ENCODE measurements at regions not wholly inside any gene's neighbourhood (a gene's known extent, or its start where the extent isn't known, plus 50 kb on each side); places are given as distances from the start of the nearest gene placed in this dataset.

- Histone ChIP-seq H3K27me3 (ENCODE audit: insufficient read depth) (no peaks in the 10 kb centered on the region), H3K9me2 (ENCODE audit: insufficient read depth) (0 out of 2 replicates have a peak, but pooled peaks cover 5% of the 10 kb centered on the region), H4K20me1 (replicated peaks; ENCODE audit: insufficient read depth) (no peaks in the 10 kb centered on the region), H3K4me1 (ENCODE audit: insufficient read depth) (peaks cover 57% of the 10 kb centered on the region), H3K36me3 (ENCODE audit: insufficient read depth) (no peaks in the 10 kb centered on the region), H3F3A (replicated peaks; ENCODE audit: low read depth) (no peaks in the 10 kb centered on the region), H3K4me3 (no peak overlapping the region), H3K79me2 (replicated peaks; ENCODE audit: insufficient read depth) (no peaks in the 10 kb centered on the region), H3K4me2 (no peak overlapping the region), H2AFZ (no peak overlapping the region), H3K27ac (ENCODE audit: low read depth) (no peak overlapping the region)
- Mint-ChIP-seq H3K27ac (no peak overlapping the region), H3K36me3 (ENCODE audit: low read depth) (no peaks in the 10 kb centered on the region; the same call in 2 of the 3 replicates), H3K4me3 (no peak overlapping the region), H3K27me3 (ENCODE audit: insufficient read depth, low read depth, poor library complexity) (no peaks in the 10 kb centered on the region), H3K4me1 (peaks cover 44% of the 10 kb centered on the region), H3K9me3 (no peaks in the 10 kb centered on the region)
- TF ChIP-seq POLR2AphosphoS5 (IDR thresholded peaks at IDR 0.05; ENCODE audit: low read depth) (no peak), ZNF114 (CRISPR knock-in tag; IDR thresholded peaks at IDR 0.05) (no peak), ETS1 (IDR thresholded peaks at IDR 0.05) (no peak), JUNB (IDR thresholded peaks at IDR 0.05; ENCODE audit: unreplicated experiment) (no peak), CTCF (conservative IDR thresholded peaks at IDR 0.05; ENCODE audit: low read depth in 2 of 2) (no peak), ZNF462 (CRISPR knock-in tag; IDR thresholded peaks at IDR 0.05) (no peak), STAT1 (IDR thresholded peaks at IDR 0.05; ENCODE audit: unreplicated experiment) (no peak)
- no peak for ATAC-seq
- DNase-seq (ENCODE audit: low spot score), result no peak
These were observed 108.6 kb upstream of the NDST4 start for GRCh38 chr4:115222061-115222460.

All from GM23338 (cell line).